ENCODE measurements at regions not wholly inside any gene's neighbourhood (a gene's known extent, or its start where the extent isn't known, plus 50 kb on each side); places are given as distances from the start of the nearest gene placed in this dataset.

- FAIRE-seq (no peak), DNase-seq (ENCODE audit: insufficient read length, low spot score) (no peak)
- TF ChIP-seq POLR2AphosphoS5 (IDR thresholded peaks at IDR 0.05; ENCODE audit: low read depth, low read length) (no peak), POU2F2 (IDR thresholded peaks at IDR 0.05; ENCODE audit: low read depth, low read length) (no peak), PAX5 (IDR thresholded peaks at IDR 0.05; ENCODE audit: insufficient read depth, low read length, severe bottlenecking) (no peak), POLR2A (IDR thresholded peaks at IDR 0.05; ENCODE audit: low read depth, low read length) (no peak), SPI1 (IDR thresholded peaks at IDR 0.05; ENCODE audit: low read depth, low read length) (no peak), TAF1 (IDR thresholded peaks at IDR 0.05; ENCODE audit: low read depth, low read length) (no peak)
These were observed 139.5 kb upstream of the GUCY1A2 start for GRCh38 chr11:107157809-107158187.

- FAIRE-seq = no peak
- no peak for DNase-seq (ENCODE audit: insufficient read length, low spot score)
- TF ChIP-seq POLR2AphosphoS5 (IDR thresholded peaks at IDR 0.05; ENCODE audit: low read depth, low read length) (no peak), POLR2A (IDR thresholded peaks at IDR 0.05; ENCODE audit: low read depth, low read length) (no peak)
These were observed 139.0 kb upstream of the GUCY1A2 start for GRCh38 chr11:107157146-107157808.

- no peak for FAIRE-seq
- TF ChIP-seq POLR2AphosphoS5 (IDR thresholded peaks at IDR 0.05; ENCODE audit: low read depth, low read length) (no peak), PAX5 (IDR thresholded peaks at IDR 0.05; ENCODE audit: insufficient read depth, low read length, severe bottlenecking) (no peak), POLR2A (IDR thresholded peaks at IDR 0.05; ENCODE audit: low read depth, low read length) (no peak), SPI1 (IDR thresholded peaks at IDR 0.05; ENCODE audit: low read depth, low read length) (no peak), TAF1 (IDR thresholded peaks at IDR 0.05; ENCODE audit: low read depth, low read length) (no peak), POU2F2 (IDR thresholded peaks at IDR 0.05; ENCODE audit: low read depth, low read length) (no peak)
These were observed 133.3 kb upstream of the GUCY1A2 start for GRCh38 chr11:107151579-107151978.

GRCh38 chr11:107151158-107151557, 132.9 kb upstream of the GUCY1A2 start:
- no peak for FAIRE-seq
- TF ChIP-seq POLR2AphosphoS5 (IDR thresholded peaks at IDR 0.05; ENCODE audit: low read depth, low read length) (no peak), POU2F2 (IDR thresholded peaks at IDR 0.05; ENCODE audit: low read depth, low read length) (no peak), PAX5 (IDR thresholded peaks at IDR 0.05; ENCODE audit: insufficient read depth, low read length, severe bottlenecking) (no peak), TAF1 (IDR thresholded peaks at IDR 0.05; ENCODE audit: low read depth, low read length) (no peak), SPI1 (IDR thresholded peaks at IDR 0.05; ENCODE audit: low read depth, low read length) (no peak), POLR2A (IDR thresholded peaks at IDR 0.05; ENCODE audit: low read depth, low read length) (no peak)
- no peak for DNase-seq (ENCODE audit: insufficient read length, low spot score)

More at GRCh38 chr11:107151579-107151978, 133.3 kb upstream of the GUCY1A2 start:
- no peak for DNase-seq (ENCODE audit: insufficient read length, low spot score)

- DNase-seq (ENCODE audit: insufficient read length, low spot score) (no peak), FAIRE-seq (no peak)
- TF ChIP-seq POLR2AphosphoS5 (IDR thresholded peaks at IDR 0.05; ENCODE audit: low read depth, low read length) (no peak), PAX5 (IDR thresholded peaks at IDR 0.05; ENCODE audit: insufficient read depth, low read length, severe bottlenecking) (no peak), POLR2A (IDR thresholded peaks at IDR 0.05; ENCODE audit: low read depth, low read length) (no peak), POU2F2 (IDR thresholded peaks at IDR 0.05; ENCODE audit: low read depth, low read length) (no peak), SPI1 (IDR thresholded peaks at IDR 0.05; ENCODE audit: low read depth, low read length) (no peak), TAF1 (IDR thresholded peaks at IDR 0.05; ENCODE audit: low read depth, low read length) (no peak)
These were observed 122.7 kb upstream of the GUCY1A2 start for GRCh38 chr11:107140983-107141382.

GRCh38 chr11:107139396-107139795, 121.1 kb upstream of the GUCY1A2 start:
- FAIRE-seq (no peak), DNase-seq (ENCODE audit: insufficient read length, low spot score) (no peak)
- TF ChIP-seq POU2F2 (IDR thresholded peaks at IDR 0.05; ENCODE audit: low read depth, low read length) (no peak), TAF1 (IDR thresholded peaks at IDR 0.05; ENCODE audit: low read depth, low read length) (no peak), POLR2AphosphoS5 (IDR thresholded peaks at IDR 0.05; ENCODE audit: low read depth, low read length) (no peak), PAX5 (IDR thresholded peaks at IDR 0.05; ENCODE audit: insufficient read depth, low read length, severe bottlenecking) (no peak), POLR2A (IDR thresholded peaks at IDR 0.05; ENCODE audit: low read depth, low read length) (no peak), SPI1 (IDR thresholded peaks at IDR 0.05; ENCODE audit: low read depth, low read length) (no peak)

GRCh38 chr11:107136892-107137291, 118.6 kb upstream of the GUCY1A2 start:
- FAIRE-seq (no peak), DNase-seq (ENCODE audit: insufficient read length, low spot score) (no peak)
- TF ChIP-seq TAF1 (IDR thresholded peaks at IDR 0.05; ENCODE audit: low read depth, low read length) (no peak), POLR2AphosphoS5 (IDR thresholded peaks at IDR 0.05; ENCODE audit: low read depth, low read length) (no peak), SPI1 (IDR thresholded peaks at IDR 0.05; ENCODE audit: low read depth, low read length) (no peak)

GRCh38 chr11:107131756-107132155, 113.5 kb upstream of the GUCY1A2 start:
- FAIRE-seq = no peak
- TF ChIP-seq POU2F2 (IDR thresholded peaks at IDR 0.05; ENCODE audit: low read depth, low read length) = no peak
- no peak for TF ChIP-seq PAX5 (IDR thresholded peaks at IDR 0.05; ENCODE audit: insufficient read depth, low read length, severe bottlenecking)
- TF ChIP-seq TAF1 (IDR thresholded peaks at IDR 0.05; ENCODE audit: low read depth, low read length) = no peak
- no peak for TF ChIP-seq POLR2A (IDR thresholded peaks at IDR 0.05; ENCODE audit: low read depth, low read length)
- TF ChIP-seq SPI1 (IDR thresholded peaks at IDR 0.05; ENCODE audit: low read depth, low read length) = no peak
- TF ChIP-seq POLR2AphosphoS5 (IDR thresholded peaks at IDR 0.05; ENCODE audit: low read depth, low read length) = no peak
- no peak for DNase-seq (ENCODE audit: insufficient read length, low spot score)

- DNase-seq (ENCODE audit: insufficient read length, low spot score) (no peak), FAIRE-seq (no peak)
These were observed 104.7 kb upstream of the GUCY1A2 start for GRCh38 chr11:107123022-107123421.

More at GRCh38 chr11:107123022-107123421, 104.7 kb upstream of the GUCY1A2 start:
- no peak for TF ChIP-seq POU2F2 (IDR thresholded peaks at IDR 0.05; ENCODE audit: low read depth, low read length)
- no peak for TF ChIP-seq TAF1 (IDR thresholded peaks at IDR 0.05; ENCODE audit: low read depth, low read length)
- TF ChIP-seq POLR2A (IDR thresholded peaks at IDR 0.05; ENCODE audit: low read depth, low read length) = no peak
- no peak for TF ChIP-seq POLR2AphosphoS5 (IDR thresholded peaks at IDR 0.05; ENCODE audit: low read depth, low read length)
- TF ChIP-seq PAX5 (IDR thresholded peaks at IDR 0.05; ENCODE audit: insufficient read depth, low read length, severe bottlenecking) = no peak
- TF ChIP-seq SPI1 (IDR thresholded peaks at IDR 0.05; ENCODE audit: low read depth, low read length) = no peak
